ENCODE measurements at regions not wholly inside any gene's neighbourhood (a gene's known extent, or its start where the extent isn't known, plus 50 kb on each side); places are given as distances from the start of the nearest gene placed in this dataset.

GRCh38 chr10:98323221-98324164 lies 55.5 kb upstream of the LOXL4 start:
- Histone ChIP-seq H3K4me2 (ENCODE audit: low read length) (no peak overlapping the region), H4K20me1 (ENCODE audit: insufficient read depth, low read length) (no peaks in the 10 kb centered on the region), H3K79me2 (ENCODE audit: insufficient read depth, low read length) (no peaks in the 10 kb centered on the region), H3K9ac (ENCODE audit: low read length) (no peak overlapping the region), H3K36me3 (ENCODE audit: insufficient read depth, low read length) (no peaks in the 10 kb centered on the region), H3K4me1 (ENCODE audit: insufficient read depth, low read length, severe bottlenecking) (no peaks in the 10 kb centered on the region), H3F3A (ENCODE audit: insufficient read depth, low read length) (no peaks in the 10 kb centered on the region), H3K9me2 (ENCODE audit: low read depth, low read length) (no peaks in the 10 kb centered on the region), H3K27me3 (ENCODE audit: insufficient read depth, low read length) (no peaks in the 10 kb centered on the region), H2AFZ (ENCODE audit: low read length) (no peak overlapping the region), H3K9me3 (ENCODE audit: low read length) (no peaks in the 10 kb centered on the region), H3K27ac (ENCODE audit: low read depth, low read length, poor library complexity, severe bottlenecking) (no peak overlapping the region), H3K4me3 (ENCODE audit: low read depth, low read length, poor library complexity, severe bottlenecking) (no peak overlapping the region)
- no peak for TF ChIP-seq CTCF (IDR thresholded peaks at IDR 0.05; ENCODE audit: low read length)
- TF ChIP-seq EZH2 (IDR thresholded peaks at IDR 0.05; ENCODE audit: borderline replicate concordance, low read length), result no peak

DNA sequence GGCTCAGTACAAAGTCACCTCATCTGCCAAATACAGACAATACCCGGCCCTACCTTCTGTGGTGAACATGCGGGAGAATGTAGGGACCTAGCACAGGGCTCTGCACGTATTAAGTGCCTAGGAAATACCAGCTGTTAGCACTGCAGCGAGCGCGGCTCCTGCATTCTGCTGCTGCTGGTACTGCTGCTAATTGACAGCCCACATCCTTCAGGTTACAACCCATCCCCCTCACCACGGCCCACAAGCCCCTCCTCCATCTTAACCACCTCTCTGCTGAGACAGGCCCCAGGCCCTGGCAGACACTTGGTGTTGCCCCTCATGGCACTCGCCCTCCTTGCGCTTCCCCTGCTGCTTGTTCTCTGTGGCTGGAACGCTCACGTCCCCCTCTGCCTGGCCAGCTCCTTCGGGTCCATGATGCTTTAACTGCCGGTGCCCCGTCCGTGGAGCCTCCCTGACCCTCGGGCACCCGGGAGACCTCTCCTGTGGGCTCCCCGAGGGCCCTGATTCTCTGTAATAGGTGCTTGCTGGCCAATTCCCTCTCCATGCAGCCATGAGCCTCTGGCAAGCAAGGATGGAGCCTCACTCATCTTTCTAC lies 53.3 kb upstream of the LOXL4 start:
- Histone ChIP-seq H3K27me3 (ENCODE audit: insufficient read depth, low read length) (no peaks in the 10 kb centered on the region), H2AFZ (ENCODE audit: low read length) (no peak overlapping the region), H3K4me2 (ENCODE audit: low read length) (no peak overlapping the region), H3K9me3 (ENCODE audit: low read length) (no peaks in the 10 kb centered on the region), H3K4me3 (ENCODE audit: low read depth, low read length, poor library complexity, severe bottlenecking) (no peak overlapping the region), H3K9me2 (ENCODE audit: low read depth, low read length) (no peaks in the 10 kb centered on the region), H3K79me2 (ENCODE audit: insufficient read depth, low read length) (no peaks in the 10 kb centered on the region), H3F3A (ENCODE audit: insufficient read depth, low read length) (no peaks in the 10 kb centered on the region), H3K9ac (ENCODE audit: low read length) (no peak overlapping the region), H3K4me1 (ENCODE audit: insufficient read depth, low read length, severe bottlenecking) (no peaks in the 10 kb centered on the region), H3K27ac (ENCODE audit: low read depth, low read length, poor library complexity, severe bottlenecking) (no peak overlapping the region), H4K20me1 (ENCODE audit: insufficient read depth, low read length) (no peaks in the 10 kb centered on the region), H3K36me3 (ENCODE audit: insufficient read depth, low read length) (no peaks in the 10 kb centered on the region)
- TF ChIP-seq EZH2 (IDR thresholded peaks at IDR 0.05; ENCODE audit: borderline replicate concordance, low read length), result no peak
- TF ChIP-seq CTCF (IDR thresholded peaks at IDR 0.05; ENCODE audit: low read length), result no peak

- H2AFZ ChIP-seq (ENCODE audit: low read length), result no peak overlapping the region
- H3F3A ChIP-seq (ENCODE audit: insufficient read depth, low read length), result no peaks in the 10 kb centered on the region
- no peak overlapping the region for H3K4me2 ChIP-seq (ENCODE audit: low read length)
- H3K4me3 ChIP-seq (ENCODE audit: low read depth, low read length, poor library complexity, severe bottlenecking), result no peak overlapping the region
- no peak for TF ChIP-seq CTCF (IDR thresholded peaks at IDR 0.05; ENCODE audit: low read length)
- TF ChIP-seq EZH2 (IDR thresholded peaks at IDR 0.05; ENCODE audit: borderline replicate concordance, low read length), result no peak
- no peaks in the 10 kb centered on the region for H3K27me3 ChIP-seq (ENCODE audit: insufficient read depth, low read length)
- no peaks in the 10 kb centered on the region for H3K4me1 ChIP-seq (ENCODE audit: insufficient read depth, low read length, severe bottlenecking)
- no peak overlapping the region for H3K9ac ChIP-seq (ENCODE audit: low read length)
- H3K27ac ChIP-seq (ENCODE audit: low read depth, low read length, poor library complexity, severe bottlenecking), result no peak overlapping the region
- no peaks in the 10 kb centered on the region for H4K20me1 ChIP-seq (ENCODE audit: insufficient read depth, low read length)
- no peaks in the 10 kb centered on the region for H3K9me2 ChIP-seq (ENCODE audit: low read depth, low read length)
- no peaks in the 10 kb centered on the region for H3K9me3 ChIP-seq (ENCODE audit: low read length)
- H3K36me3 ChIP-seq (ENCODE audit: insufficient read depth, low read length), result no peaks in the 10 kb centered on the region
- H3K79me2 ChIP-seq (ENCODE audit: insufficient read depth, low read length), result no peaks in the 10 kb centered on the region
These were observed 52.6 kb upstream of the LOXL4 start for GRCh38 chr10:98320486-98321185.
